NCI-H2227 (cell line): ENCODE measurements at regions not wholly inside any gene's neighbourhood (a gene's known extent, or its start where the extent isn't known, plus 50 kb on each side); places are given as distances from the start of the nearest gene placed in this dataset.
"Not testable (repeated sequence)": the region's sequence is repeated elsewhere in the genome, so short reads cannot be mapped to it uniquely, and the experiment has no call there.

Experiments used
- DNase-seq: peaks from one replicate; lab custom pipeline; 2025; ENCODE audit not compliant: unreplicated experiment; lab: John Stamatoyannopoulos, UW

DNA sequence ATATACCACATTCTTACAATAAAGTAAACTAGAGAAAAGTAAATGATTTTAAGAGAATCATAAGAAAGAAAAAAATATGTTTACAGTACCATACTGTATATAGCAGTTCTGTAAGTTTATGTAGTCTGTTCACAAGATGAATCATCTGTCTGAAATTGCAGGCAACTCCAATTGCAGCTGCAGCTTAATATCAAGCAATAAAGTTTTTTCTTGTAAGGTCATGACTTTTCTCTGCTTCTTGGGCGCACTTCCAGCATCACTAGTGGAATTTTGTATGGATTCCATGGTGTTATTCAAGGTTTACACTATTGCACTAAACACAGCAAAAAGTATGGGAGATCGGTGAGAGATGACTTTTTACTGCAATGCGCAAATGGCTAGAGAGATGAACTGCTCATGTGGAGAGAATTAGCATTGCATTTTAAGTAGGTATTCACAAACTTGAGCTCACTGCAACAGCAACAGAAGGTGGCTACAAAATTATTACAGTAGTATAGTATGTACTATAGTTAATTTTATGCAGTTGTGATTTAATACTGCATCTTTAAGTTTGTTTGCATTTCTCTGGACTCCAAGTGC, 445.4 kb upstream of the OR4E1 start:
- DNase-seq = no peak

DNA sequence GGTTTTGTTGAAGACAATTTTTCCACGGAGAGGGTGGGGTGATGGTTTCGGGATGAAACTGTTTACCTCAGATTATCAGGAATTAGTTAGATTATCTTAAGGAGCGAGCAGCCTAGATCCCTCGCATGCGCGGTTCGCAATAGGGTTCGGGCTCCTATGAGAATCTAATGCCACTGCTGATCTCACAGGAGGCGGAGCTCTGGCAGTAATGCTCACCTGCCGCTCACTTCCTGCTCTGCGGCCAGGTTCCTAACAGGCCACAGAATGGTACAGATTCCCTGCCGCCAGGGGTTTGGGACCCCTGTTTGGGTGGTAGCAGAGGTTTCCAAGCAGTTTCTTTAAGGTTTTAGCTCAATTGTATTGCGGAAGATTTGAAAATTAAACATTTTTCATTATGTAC, 439.8 kb upstream of the OR4E1 start:
- no peak for DNase-seq

DNA sequence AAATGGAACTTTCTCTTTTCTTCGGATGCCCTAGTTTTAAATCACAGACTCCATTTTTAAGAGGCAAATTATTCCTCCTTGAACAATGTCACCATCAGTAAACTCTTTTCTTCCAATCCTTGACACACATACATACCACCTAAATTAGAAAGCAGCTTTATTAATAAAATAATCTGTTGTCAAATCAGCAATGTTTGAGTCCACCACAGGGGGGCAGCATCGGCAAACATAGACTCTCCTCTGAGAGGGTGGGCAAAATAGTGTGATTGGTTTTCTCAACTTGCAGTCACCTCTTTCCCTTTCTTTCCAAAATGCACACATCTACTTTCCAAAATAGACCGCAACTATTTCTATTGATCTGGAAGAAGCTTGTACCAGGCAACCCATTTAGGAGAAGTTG, 438.4 kb upstream of the OR4E1 start:
- DNase-seq = no peak

DNA sequence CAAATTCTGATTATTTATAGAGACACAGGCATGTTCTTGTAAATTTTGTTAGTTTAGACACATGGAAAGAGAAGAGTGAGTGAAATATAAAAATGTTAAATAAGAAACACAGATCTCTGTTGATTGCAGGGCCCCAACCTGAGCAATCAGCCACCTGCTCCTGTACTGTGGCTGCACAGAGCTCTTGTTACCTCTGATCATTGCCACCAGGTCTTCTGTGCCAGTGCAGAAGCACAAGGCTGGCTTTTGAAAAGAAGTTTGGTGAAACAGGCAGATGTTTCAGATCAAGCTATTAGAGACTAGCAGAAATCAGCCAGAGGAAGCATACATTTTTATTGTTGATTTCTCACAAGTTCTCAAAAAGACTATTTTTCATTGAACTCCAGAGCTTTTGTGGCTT, 434.1 kb upstream of the OR4E1 start:
- no peak for DNase-seq

DNA sequence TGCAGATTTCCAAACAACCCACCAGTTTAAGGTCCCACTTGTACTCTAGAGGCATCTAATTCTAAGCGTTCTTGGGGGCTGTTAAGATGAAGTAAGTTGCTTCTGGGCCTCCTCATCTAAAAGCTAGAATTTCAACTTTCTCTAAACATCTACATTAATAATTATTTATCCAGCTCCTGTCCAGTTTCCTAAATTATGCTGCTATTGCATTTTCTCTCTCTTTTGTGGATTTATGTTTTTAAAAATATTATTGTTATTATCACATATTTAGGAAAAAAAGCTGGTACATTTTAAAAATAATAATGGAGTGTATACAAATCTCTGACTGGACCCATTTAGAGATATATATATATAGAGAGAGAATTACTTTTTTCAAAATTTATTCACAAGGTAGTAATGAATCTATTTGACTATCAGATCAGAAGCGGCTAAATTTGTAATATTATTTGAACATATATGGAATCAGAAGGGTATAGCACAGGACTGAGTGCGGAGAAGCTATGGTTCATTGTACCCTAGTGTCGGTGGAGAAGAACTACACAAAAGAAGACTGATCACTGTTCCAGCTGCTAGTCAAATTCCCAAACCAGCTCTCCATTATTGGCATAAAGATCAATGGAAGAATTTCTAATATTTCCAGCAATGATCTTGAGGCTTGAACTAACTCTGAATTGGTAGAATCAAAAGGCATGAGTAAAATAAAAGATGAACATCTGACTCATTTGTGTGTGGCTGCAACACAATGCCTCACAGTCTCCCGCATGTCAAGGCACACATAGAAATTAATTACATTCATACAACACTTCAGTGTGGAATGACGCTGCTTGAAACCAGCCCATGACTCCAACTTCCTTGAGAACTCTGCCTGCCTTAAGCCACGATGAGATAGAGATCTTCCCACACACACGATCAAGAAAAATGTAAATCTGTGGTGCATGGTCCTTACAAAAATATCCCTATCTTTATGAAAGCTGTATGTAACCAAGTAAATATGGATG, 433.4 kb upstream of the OR4E1 start:
- DNase-seq = no peak

DNA sequence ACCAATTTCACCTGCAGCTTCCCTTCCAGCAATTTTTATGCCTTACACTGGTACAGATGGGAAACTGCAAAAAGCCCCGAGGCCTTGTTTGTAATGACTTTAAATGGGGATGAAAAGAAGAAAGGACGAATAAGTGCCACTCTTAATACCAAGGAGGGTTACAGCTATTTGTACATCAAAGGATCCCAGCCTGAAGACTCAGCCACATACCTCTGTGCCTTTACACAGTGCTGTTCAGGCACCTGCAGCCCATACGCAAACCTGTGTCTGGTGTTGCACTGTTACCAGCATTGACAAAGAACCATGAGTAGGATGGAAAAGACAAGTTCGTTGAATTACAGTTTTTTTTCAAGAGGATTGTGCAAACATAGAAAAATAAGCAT, 432.0 kb upstream of the OR4E1 start:
- no peak for DNase-seq

DNA sequence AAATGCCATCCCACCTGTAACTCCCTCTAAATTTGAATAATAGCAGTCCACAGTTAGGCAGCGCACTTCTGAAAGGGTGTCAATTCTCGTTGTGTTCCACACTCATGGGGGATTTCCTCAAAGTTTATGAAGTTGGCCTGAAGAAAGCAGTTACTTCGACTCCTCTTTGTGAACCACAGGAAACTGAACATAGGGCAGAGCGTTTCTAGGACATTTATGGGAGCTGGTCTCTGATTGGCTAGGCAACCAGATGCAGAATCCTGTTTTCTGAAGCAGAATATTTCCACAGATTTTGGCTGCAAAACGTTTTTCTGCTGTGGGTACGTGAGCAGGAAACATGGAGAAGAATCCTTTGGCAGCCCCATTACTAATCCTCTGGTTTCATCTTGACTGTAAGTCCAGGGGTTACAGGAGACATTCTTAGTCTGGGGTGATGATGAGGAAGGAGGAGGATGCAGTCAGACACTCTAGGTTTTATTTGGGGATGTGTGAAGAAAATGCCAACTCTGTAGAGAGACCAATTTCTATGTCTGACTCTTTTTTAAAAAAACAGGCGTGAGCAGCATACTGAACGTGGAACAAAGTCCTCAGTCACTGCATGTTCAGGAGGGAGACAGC, 431.5 kb upstream of the OR4E1 start:
- DNase-seq = no peak

DNA sequence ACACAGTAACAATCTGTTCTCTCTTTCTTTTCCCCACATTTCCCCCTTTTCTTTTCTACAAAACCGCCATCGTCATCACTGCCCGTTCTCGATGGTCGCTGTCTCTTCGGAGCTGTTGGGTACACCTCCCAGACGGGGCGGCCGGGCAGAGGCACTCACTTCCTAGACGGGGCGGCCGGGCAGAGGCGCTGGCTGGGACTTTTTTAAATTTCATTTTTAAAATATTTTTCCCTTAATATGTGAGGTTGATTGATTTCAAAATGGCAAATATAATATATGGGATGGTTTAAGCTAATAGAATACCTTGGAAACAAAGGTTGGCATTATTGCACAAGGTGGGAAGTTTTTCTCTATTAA, 427.1 kb upstream of the OR4E1 start:
- DNase-seq = not testable (repeated sequence)

DNA sequence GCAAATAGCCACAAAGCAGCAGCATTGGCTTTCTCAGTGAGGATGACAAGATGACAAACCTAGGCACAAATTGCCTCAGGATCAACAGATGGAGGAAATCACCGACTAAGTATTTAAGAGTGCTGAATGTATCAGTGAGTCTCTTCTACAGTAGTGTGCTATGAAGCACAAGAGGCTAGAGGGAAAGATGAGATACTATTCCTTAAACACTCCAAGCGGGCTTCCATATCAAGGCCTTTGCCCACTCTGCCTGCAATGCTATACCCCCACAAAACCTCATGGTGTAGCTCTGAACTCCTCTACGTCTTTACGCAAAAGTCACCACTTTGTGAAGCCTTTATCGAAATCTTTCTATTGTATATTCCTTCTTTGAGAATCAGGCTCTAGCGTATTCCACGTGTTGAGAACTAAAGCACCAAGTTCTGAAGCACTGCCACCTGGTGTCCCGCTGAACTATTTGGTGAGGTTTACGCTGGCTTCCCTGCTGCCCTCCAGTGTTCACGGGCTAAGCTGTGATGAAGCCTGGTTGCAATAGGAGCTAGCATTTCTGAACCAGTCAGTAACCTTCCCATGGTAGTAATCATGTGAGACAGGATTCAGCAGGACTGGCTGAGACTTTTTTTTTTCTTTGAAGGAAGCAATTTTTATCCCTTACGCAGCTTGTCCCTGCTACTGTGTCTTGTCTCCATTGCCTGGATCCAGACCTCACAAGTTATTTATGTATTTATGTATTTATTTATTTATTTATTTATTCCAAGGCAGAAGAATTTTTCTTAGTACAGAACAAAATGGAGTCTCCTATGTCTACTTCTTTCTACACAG, 426.5 kb upstream of the OR4E1 start:
- peak; percentile 29 for DNase-seq

DNA sequence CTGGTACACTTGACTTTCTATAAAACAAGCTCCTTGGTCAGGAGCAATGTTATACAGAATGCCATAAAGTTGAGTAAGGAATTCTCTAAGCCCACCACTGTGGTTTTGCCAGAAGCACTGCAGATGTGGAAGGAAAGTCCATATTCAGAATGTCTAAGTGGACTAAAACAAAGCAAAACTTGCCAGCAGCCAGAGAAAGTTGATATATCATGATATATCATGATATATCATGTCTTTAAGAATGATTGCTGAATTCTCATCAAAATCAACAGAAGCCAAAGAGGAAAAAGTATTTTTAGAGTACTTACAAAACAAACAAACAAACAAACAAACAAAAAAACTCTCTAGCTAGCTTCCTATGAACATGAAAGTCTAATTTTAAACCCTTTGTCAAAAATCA, 424.8 kb upstream of the OR4E1 start:
- no peak for DNase-seq

DNA sequence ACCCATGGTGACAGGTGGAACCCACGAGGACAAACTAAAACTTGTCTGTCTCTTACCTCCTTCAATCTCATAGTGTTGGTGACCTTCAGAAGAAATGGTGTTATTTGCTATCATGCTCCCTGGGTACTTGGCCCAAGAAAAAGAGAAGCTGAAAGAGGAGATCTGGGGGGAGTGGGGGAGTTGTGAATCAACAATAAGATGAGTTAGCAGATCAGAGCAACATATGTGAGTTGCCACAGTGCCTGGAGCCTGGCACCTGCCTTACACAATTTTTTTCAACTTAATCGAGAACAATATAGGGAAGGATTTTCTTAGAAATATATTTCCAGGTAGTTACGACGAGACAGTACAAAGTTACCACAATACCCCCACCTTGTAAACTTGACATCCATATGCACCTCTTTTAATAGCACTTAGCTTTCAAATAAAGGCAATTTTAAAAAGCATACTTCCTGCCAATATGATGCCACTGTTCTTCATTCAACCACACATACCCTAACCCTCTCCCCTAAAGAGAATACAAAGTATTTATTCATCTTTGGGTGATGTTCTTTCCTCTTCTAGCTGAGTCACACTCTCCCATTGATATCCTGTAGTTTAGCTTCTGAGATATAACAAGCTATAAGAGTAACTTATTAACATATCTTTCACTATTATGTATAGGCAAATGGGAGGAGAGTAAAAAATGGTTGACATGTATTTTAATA, 424.1 kb upstream of the OR4E1 start:
- DNase-seq = no peak

DNA sequence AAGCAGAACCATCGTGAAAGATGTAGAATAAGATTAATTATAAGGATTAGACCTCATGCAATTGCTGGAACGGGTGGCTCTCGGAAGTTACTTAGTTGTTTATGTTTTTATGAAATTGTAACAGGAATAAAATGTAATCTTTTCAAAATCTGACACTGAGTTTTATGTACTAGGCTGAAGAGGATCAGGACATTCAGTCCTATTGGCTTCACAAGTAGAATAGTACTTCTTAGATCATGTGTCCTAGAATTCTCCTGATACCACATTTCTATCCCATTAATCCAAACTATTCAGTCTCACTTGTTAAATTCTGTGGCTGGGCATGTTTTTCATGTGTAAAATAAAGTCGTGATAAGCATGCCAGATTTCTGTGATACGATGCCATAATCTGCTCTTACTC, 423.5 kb upstream of the OR4E1 start:
- no peak for DNase-seq

DNA sequence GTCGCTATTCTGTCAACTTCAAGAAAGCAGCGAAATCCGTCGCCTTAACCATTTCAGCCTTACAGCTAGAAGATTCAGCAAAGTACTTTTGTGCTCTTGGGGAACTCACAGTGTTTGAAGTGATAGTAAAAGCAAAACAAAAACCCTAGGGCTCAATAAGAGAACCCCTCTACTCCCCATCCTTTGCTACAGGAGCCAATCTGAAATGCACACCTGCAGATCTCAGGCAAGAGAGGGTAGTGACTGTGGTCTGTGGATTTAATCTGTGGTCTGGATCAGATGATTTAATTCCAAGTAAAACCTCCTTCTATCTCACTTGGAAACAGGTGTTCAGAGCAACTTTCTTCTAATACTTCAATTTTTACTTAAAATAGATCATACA, 422.9 kb upstream of the OR4E1 start:
- no peak for DNase-seq

DNA sequence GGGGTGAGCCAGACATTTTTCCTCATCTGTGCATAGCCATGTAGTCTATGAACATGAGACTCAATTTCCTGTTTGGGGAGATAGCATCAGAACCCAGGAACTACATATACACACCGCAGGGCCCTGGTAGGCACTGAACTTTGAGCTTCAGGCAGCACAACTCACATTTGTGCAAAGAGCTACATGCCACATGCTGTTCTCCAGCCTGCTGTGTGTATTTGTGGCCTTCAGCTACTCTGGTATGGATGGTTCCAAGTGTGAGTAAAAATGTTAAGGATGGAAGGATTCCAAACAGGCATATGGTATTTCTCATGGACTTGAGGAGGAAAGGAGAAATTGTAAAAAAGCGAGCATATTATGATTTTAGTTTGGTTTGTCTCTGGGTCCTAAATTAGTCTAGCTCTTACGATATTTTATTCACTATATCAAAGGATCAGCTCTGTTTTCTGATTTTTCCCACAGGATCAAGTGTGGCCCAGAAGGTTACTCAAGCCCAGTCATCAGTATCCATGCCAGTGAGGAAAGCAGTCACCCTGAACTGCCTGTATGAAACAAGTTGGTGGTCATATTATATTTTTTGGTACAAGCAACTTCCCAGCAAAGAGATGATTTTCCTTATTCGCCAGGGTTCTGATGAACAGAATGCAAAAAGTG, 422.4 kb upstream of the OR4E1 start:
- no peak for DNase-seq

DNA sequence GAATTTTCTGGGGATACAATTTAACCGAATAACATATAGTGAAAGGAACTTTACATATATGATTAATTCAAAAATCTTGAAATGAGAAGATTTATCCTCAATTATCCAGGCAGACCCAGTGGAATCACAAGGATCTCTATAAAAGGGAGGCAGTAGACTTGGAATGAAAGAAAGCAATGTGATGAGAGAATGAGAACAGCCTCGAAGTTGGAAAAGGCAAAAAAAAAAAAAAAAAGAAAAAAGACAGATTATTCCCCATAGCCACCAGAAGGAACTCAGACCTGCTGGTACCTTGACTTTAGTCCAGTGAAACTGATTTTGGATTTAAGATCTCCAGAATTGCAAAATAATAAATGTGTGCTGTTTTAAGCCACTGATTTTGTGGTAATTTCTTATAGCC, 416.3 kb upstream of the OR4E1 start:
- no peak for DNase-seq

DNA sequence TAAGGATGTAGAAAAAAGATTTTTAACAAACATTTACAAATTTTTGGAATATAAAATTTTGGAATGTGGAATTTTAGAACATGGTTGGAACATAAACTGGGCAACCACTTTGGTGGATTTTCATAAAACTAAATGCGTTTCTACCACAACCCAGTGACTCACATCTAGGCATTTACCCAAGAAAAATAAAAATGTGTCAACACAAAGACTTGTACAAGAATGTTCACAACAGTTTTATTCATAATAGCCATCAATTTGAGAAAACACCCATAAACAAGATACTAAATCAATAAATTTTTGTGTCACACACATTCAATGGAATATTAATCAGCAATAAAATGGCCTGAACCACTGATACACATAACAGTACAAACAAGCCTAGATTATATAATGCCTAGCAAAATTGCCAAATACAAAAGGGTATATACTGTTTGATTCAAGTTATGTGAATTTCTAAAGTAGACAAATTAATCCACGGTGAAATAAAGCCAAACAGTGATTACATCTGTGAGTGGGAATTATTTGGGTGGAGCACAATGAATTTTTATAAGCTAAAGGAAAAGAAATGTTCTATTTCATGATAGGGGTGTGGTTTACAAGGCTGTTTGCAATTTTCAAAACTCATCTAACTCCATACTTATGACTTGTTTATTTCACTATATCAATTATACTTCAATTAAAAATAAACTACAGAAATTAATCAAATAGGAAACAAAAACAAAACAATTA, 415.2 kb upstream of the OR4E1 start:
- no peak for DNase-seq

DNA sequence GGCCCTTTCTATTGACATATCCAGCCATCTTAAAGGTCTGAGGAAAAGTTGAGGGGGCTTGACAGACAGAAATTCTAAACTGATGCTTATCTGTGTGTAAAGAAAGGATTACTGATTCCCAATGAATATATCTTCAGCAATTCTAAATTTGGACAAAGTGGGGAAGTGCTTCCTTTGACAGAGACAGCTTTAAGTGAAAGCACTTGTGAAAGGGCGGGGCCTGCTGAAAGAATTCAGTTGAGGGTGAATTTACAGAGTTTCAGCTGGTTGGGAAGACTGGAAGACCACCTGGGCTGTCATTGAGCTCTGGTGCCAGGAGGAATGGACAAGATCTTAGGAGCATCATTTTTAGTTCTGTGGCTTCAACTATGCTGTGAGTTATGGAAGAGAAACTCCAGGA, 412.5 kb upstream of the OR4E1 start:
- DNase-seq = no peak

DNA sequence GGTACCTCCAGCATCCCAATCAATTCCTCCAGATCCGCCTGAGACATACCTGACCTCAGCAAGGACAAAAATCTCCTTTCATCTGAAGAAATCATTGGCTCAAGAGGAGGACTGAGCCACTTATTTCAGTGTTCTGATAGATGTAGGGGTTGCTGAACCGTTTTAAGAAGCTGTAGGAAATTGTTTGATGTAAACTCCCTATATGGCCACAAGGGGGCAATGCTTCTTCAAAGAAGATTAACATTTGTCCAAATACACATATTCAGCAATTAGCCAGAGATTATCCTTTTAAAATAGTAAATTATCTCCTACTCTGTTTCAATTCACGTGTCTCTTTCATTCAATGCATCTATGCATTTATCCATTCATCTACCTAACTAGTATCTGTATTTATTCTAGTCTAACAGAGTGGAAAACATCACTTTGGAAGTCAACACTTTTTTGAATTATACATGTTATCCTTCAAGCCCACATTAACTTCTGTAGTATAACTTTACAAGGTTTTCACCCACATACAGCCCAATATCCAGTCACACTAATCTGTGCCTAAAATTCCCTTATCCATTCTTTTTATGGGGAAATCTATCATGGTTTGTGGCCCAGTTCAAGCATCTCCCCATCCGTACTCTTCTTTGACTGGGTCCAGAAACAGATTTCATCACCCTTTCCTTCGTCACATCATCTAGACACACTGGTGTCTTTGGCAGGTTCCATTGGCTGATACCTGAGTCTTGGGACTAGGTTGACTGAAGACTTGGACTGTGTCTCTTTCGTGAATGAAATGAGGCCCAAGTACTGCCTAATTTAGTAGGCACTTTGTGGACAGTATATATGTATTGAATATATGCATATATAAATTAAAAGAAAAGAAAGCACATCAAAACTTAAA, 411.0 kb upstream of the OR4E1 start:
- DNase-seq = peak; percentile 61

DNA sequence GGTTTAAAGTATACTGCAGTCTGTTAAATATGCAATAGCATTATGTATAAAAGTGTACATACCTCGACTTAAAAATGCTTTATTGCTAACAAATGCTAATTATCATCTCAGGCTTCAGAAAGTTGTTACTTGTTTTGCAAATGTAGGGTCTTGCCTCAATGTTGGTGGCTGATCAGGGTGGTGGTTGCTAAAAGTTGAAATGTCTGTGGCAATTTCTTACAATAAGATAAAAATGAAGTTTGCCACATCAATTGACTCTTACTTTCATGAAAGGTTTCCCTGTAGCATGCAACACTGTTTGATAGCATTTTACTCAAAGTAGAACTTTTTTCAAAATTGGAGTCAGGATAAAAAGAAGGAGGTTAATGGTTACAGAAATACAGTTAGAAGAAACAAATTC, 407.7 kb upstream of the OR4E1 start:
- DNase-seq = no peak
